K562 (cell line): ENCODE measurements at regions not wholly inside any gene's neighbourhood (a gene's known extent, or its start where the extent isn't known, plus 50 kb on each side); places are given as distances from the start of the nearest gene placed in this dataset.

Experiments
- AFF4 ChIP-seq: sonication (generic); formaldehyde crosslinking; IDR thresholded peaks from 2 replicates; pipeline ENCODE4 v1.8.0; 2023; ENCODE audit warnings: mild to moderate bottlenecking, missing genetic modification reagents
- CTCF ChIP-seq, 3 experiments: IDR thresholded peaks in 2 of 3; conservative IDR thresholded peaks in 1 of 3; 2 replicates each; pipeline ENCODE4 v1.5.1; 2011 to 2012; ENCODE audit warnings: low read length in 3 of 3, mild to moderate bottlenecking in 3 of 3, control low read depth in 2 of 3, improper control_type of control experiment in 1 of 3, inconsistent platforms in 1 of 3, low read depth in 1 of 3, mixed read lengths in 1 of 3, moderate library complexity in 1 of 3; ENCODE audit not compliant: insufficient read depth in 2 of 3
- DMBX1 ChIP-seq: fragments of 250-450 bp; sonication (Bioruptor Pico); IDR thresholded peaks from 2 replicates; pipeline ENCODE4 v1.8.0; 2022; ENCODE audit warnings: inconsistent platforms, mild to moderate bottlenecking, moderate library complexity, borderline replicate concordance
- E2F5 ChIP-seq: sonication (generic); formaldehyde crosslinking; IDR thresholded peaks from 2 replicates; pipeline ENCODE4 v1.8.0; 2022; ENCODE audit warnings: mild to moderate bottlenecking, missing genetic modification reagents
- GATAD2B ChIP-seq: fragments of 450-650 bp; IDR thresholded peaks from 2 replicates; pipeline ENCODE4 v1.6.1; 2017; ENCODE audit warnings: mild to moderate bottlenecking, borderline replicate concordance
- MAX ChIP-seq: sonication (generic); formaldehyde crosslinking; IDR thresholded peaks from 2 replicates; pipeline ENCODE4 v1.9.0; 2022; ENCODE audit warnings: mild to moderate bottlenecking, missing genetic modification reagents
- NR3C1 ChIP-seq: sonication (generic); formaldehyde crosslinking; IDR thresholded peaks from 2 replicates; pipeline ENCODE4 v1.8.1; 2022; ENCODE audit warnings: missing genetic modification reagents
- POLR3A ChIP-seq: IDR thresholded peaks from 2 replicates; pipeline ENCODE4 v1.6.1; 2011; ENCODE audit warnings: borderline replicate concordance, mild to moderate bottlenecking, moderate library complexity; ENCODE audit not compliant: insufficient read length, insufficient read depth; ENCODE audit errors: extremely low read depth
- REST ChIP-seq, 2 experiments: fragments of 450-650 bp; formaldehyde crosslinking in 1 of 2; IDR thresholded peaks; 2 replicates each; pipeline versions ENCODE4 v1.4.0 to v1.6.1; 2014 to 2020; ENCODE audit warnings: mild to moderate bottlenecking in 2 of 2, borderline replicate concordance in 1 of 2, low read depth in 1 of 2
- SMARCC2 ChIP-seq: fragments of 450-650 bp; IDR thresholded peaks from 2 replicates; pipeline ENCODE4 v1.6.1; 2017; ENCODE audit warnings: antibody characterized with exemption, moderate library complexity, mild to moderate bottlenecking, low read depth

GRCh38 chr3:4163011-4163410 is 140.2 kb upstream of the SETMAR start:
- no peak for TF ChIP-seq DMBX1 (CRISPR knock-in tag)
- TF ChIP-seq POLR3A: no peak
- no peak for TF ChIP-seq CTCF (IDR thresholded peaks at IDR 0.05 in 2 of 3, conservative IDR thresholded peaks at IDR 0.05 in 1 of 3; ENCODE audit: insufficient read depth in 2 of 3, low read depth in 1 of 3, low read length in 3 of 3)
- TF ChIP-seq REST (IDR thresholded peaks at IDR 0.05; ENCODE audit: borderline replicate concordance): no peak
- TF ChIP-seq REST (CRISPR knock-in tag; IDR thresholded peaks at IDR 0.05; ENCODE audit: low read depth): no peak
- TF ChIP-seq MAX: no peak
- no peak for TF ChIP-seq AFF4 (CRISPR knock-in tag)
- no peak for TF ChIP-seq NR3C1
- no peak for TF ChIP-seq GATAD2B
- TF ChIP-seq E2F5: no peak
- TF ChIP-seq SMARCC2: no peak
